ENCODE measurements at regions not wholly inside any gene's neighbourhood (a gene's known extent, or its start where the extent isn't known, plus 50 kb on each side); places are given as distances from the start of the nearest gene placed in this dataset.

GRCh38 chr2:234292962-234293243, 204.0 kb downstream of the ARL4C start:
- H3K27ac Mint-ChIP-seq, result peak overlapping the region; percentile 93
- H3K36me3 Mint-ChIP-seq (ENCODE audit: low read depth), result no peaks in the 10 kb centered on the region
- H3K4me1 Mint-ChIP-seq (ENCODE audit: low read depth), result peaks cover 68% of the 10 kb centered on the region
- H3K9me3 Mint-ChIP-seq, result peaks cover 6% of the 10 kb centered on the region
- no peak overlapping the region for H3K4me3 Mint-ChIP-seq
- intact Hi-C loops (cut with micrococcal nuclease), result no loop called here
- H3K27me3 Mint-ChIP-seq, result peaks cover 3% of the 10 kb centered on the region

GRCh38 chr2:234292205-234292961, 204.5 kb downstream of the ARL4C start:
- Mint-ChIP-seq H3K27me3 (peaks cover 3% of the 10 kb centered on the region), H3K9me3 (peaks cover 6% of the 10 kb centered on the region), H3K4me3 (no peak overlapping the region), H3K4me1 (ENCODE audit: low read depth) (peaks cover 68% of the 10 kb centered on the region), H3K36me3 (ENCODE audit: low read depth) (no peaks in the 10 kb centered on the region), H3K27ac (peak overlapping the region; percentile 93)
- intact Hi-C loops (cut with micrococcal nuclease), result no loop called here

GRCh38 chr2:234291765-234292204, 205.1 kb downstream of the ARL4C start:
- peaks cover 3% of the 10 kb centered on the region for H3K27me3 Mint-ChIP-seq
- peaks cover 67% of the 10 kb centered on the region for H3K4me1 Mint-ChIP-seq (ENCODE audit: low read depth)
- H3K27ac Mint-ChIP-seq, result peak overlapping the region; percentile 93
- intact Hi-C loops (cut with micrococcal nuclease), result no loop called here
- H3K4me3 Mint-ChIP-seq, result no peak overlapping the region
- H3K9me3 Mint-ChIP-seq, result peaks cover 6% of the 10 kb centered on the region
- no peaks in the 10 kb centered on the region for H3K36me3 Mint-ChIP-seq (ENCODE audit: low read depth)

- no peaks in the 10 kb centered on the region for H3K27me3 Mint-ChIP-seq
- H3K9me3 Mint-ChIP-seq, result peaks cover 6% of the 10 kb centered on the region
- intact Hi-C loops (cut with micrococcal nuclease), result loop anchor here (1.0 kb wide), 3 partner anchors 18 to 156 kb away; no protein-coding TSS in a partner anchor
- no peaks in the 10 kb centered on the region for H3K36me3 Mint-ChIP-seq (ENCODE audit: low read depth)
- H3K4me3 Mint-ChIP-seq, result no peak overlapping the region
- H3K4me1 Mint-ChIP-seq (ENCODE audit: low read depth), result peaks cover 56% of the 10 kb centered on the region
- H3K27ac Mint-ChIP-seq, result peak overlapping the region; percentile 93
These were observed 206.2 kb downstream of the ARL4C start for GRCh38 chr2:234290671-234291070.

GRCh38 chr2:234289834-234290590, 206.9 kb downstream of the ARL4C start:
- Mint-ChIP-seq H3K4me3 (no peak overlapping the region), H3K27ac (peak overlapping the region; percentile 93), H3K36me3 (ENCODE audit: low read depth) (no peaks in the 10 kb centered on the region), H3K9me3 (peaks cover 6% of the 10 kb centered on the region), H3K4me1 (ENCODE audit: low read depth) (peaks cover 49% of the 10 kb centered on the region), H3K27me3 (no peaks in the 10 kb centered on the region)
- intact Hi-C loops (cut with micrococcal nuclease), result loop anchor here (1.0 to 5.0 kb wide), 6 partner anchors 18 to 204 kb away; no protein-coding TSS in a partner anchor

GRCh38 chr2:234288974-234289455, 207.9 kb downstream of the ARL4C start:
- no peaks in the 10 kb centered on the region for H3K27me3 Mint-ChIP-seq
- H3K9me3 Mint-ChIP-seq, result peaks cover 6% of the 10 kb centered on the region
- peak overlapping the region; percentile 93 for H3K27ac Mint-ChIP-seq
- H3K4me1 Mint-ChIP-seq (ENCODE audit: low read depth), result peaks cover 45% of the 10 kb centered on the region
- H3K4me3 Mint-ChIP-seq, result no peak overlapping the region
- intact Hi-C loops (cut with micrococcal nuclease), result loop anchor here (1.0 to 5.0 kb wide), 3 partner anchors 138 to 205 kb away; no protein-coding TSS in a partner anchor
- H3K36me3 Mint-ChIP-seq (ENCODE audit: low read depth), result no peaks in the 10 kb centered on the region

GRCh38 chr2:234287650-234288049, 209.2 kb downstream of the ARL4C start:
- Mint-ChIP-seq H3K4me3 (no peak overlapping the region), H3K36me3 (ENCODE audit: low read depth) (no peaks in the 10 kb centered on the region), H3K27ac (no peak overlapping the region), H3K27me3 (peaks cover 4% of the 10 kb centered on the region), H3K9me3 (peaks cover 3% of the 10 kb centered on the region), H3K4me1 (ENCODE audit: low read depth) (peaks cover 40% of the 10 kb centered on the region)
- intact Hi-C loops (cut with micrococcal nuclease), result loop anchor here (5.0 kb wide), 2 partner anchors 140 to 150 kb away; no protein-coding TSS in a partner anchor

GRCh38 chr2:234286956-234287355, 209.9 kb downstream of the ARL4C start:
- Mint-ChIP-seq H3K9me3 (no peaks in the 10 kb centered on the region), H3K27me3 (peaks cover 11% of the 10 kb centered on the region), H3K36me3 (ENCODE audit: low read depth) (no peaks in the 10 kb centered on the region), H3K4me1 (ENCODE audit: low read depth) (peaks cover 33% of the 10 kb centered on the region), H3K4me3 (no peak overlapping the region), H3K27ac (no peak overlapping the region)
- intact Hi-C loops (cut with micrococcal nuclease), result loop anchor here (5.0 kb wide), 2 partner anchors 140 to 150 kb away; no protein-coding TSS in a partner anchor

GRCh38 chr2:234286118-234286598, 210.7 kb downstream of the ARL4C start:
- Mint-ChIP-seq H3K4me3 (no peak overlapping the region), H3K36me3 (ENCODE audit: low read depth) (no peaks in the 10 kb centered on the region), H3K4me1 (ENCODE audit: low read depth) (peaks cover 26% of the 10 kb centered on the region), H3K27me3 (peaks cover 17% of the 10 kb centered on the region), H3K27ac (no peak overlapping the region), H3K9me3 (no peaks in the 10 kb centered on the region)
- intact Hi-C loops (cut with micrococcal nuclease), result loop anchor here (5.0 kb wide), 2 partner anchors 141 to 149 kb away; no protein-coding TSS in a partner anchor

- H3K36me3 Mint-ChIP-seq (ENCODE audit: low read depth), result no peaks in the 10 kb centered on the region
- no peak overlapping the region for H3K27ac Mint-ChIP-seq
- no peaks in the 10 kb centered on the region for H3K9me3 Mint-ChIP-seq
- H3K27me3 Mint-ChIP-seq, result peaks cover 23% of the 10 kb centered on the region
- intact Hi-C loops (cut with micrococcal nuclease), result loop anchor here (5.0 kb wide), 2 partner anchors 142 to 148 kb away; no protein-coding TSS in a partner anchor
- H3K4me1 Mint-ChIP-seq (ENCODE audit: low read depth), result peaks cover 20% of the 10 kb centered on the region
- H3K4me3 Mint-ChIP-seq, result no peak overlapping the region
These were observed 211.3 kb downstream of the ARL4C start for GRCh38 chr2:234285541-234285940.

GRCh38 chr2:234279637-234280036, 217.2 kb downstream of the ARL4C start:
- H3K9me3 Mint-ChIP-seq, result peaks cover 5% of the 10 kb centered on the region
- H3K36me3 Mint-ChIP-seq (ENCODE audit: low read depth), result no peaks in the 10 kb centered on the region
- H3K4me3 Mint-ChIP-seq, result no peak overlapping the region
- intact Hi-C loops (cut with micrococcal nuclease), result no loop called here
- H3K27ac Mint-ChIP-seq, result no peak overlapping the region
- no peaks in the 10 kb centered on the region for H3K4me1 Mint-ChIP-seq (ENCODE audit: low read depth)
- peaks cover 43% of the 10 kb centered on the region for H3K27me3 Mint-ChIP-seq

- Mint-ChIP-seq H3K36me3 (ENCODE audit: low read depth) (no peaks in the 10 kb centered on the region), H3K4me1 (ENCODE audit: low read depth) (no peaks in the 10 kb centered on the region), H3K27ac (no peak overlapping the region), H3K4me3 (no peak overlapping the region), H3K27me3 (peaks cover 48% of the 10 kb centered on the region), H3K9me3 (peaks cover 5% of the 10 kb centered on the region)
- intact Hi-C loops (cut with micrococcal nuclease), result no loop called here
These were observed 218.2 kb downstream of the ARL4C start for GRCh38 chr2:234278556-234279255.

GRCh38 chr2:234275515-234275914, 221.4 kb downstream of the ARL4C start:
- Mint-ChIP-seq H3K9me3 (peaks cover 5% of the 10 kb centered on the region), H3K27ac (no peak overlapping the region), H3K36me3 (ENCODE audit: low read depth) (no peaks in the 10 kb centered on the region), H3K4me1 (ENCODE audit: low read depth) (no peaks in the 10 kb centered on the region), H3K27me3 (peaks cover 34% of the 10 kb centered on the region), H3K4me3 (no peak overlapping the region)
- intact Hi-C loops (cut with micrococcal nuclease), result no loop called here

Measured in dendritic cell treated with granulocyte-macrophage colony-stimulating factor and Interleukin-4, amounts not matched to agents 40 ng/mL and 50 ng/mL, for 4 days (primary cell).